ENCODE measurements at regions not wholly inside any gene's neighbourhood (a gene's known extent, or its start where the extent isn't known, plus 50 kb on each side); places are given as distances from the start of the nearest gene placed in this dataset.
A peak's percentile ranks its signal among the peaks of the same experiment; 100 is the strongest.

GRCh38 chr4:102428122-102428521, 73.0 kb upstream of the NFKB1 start:
- H3K4me2 ChIP-seq (ENCODE audit: extremely low read depth, insufficient read depth, low read length) = no peak overlapping the region
- no peak overlapping the region for H3K9ac ChIP-seq (ENCODE audit: insufficient read depth, low read length)
- TF ChIP-seq CTCF (conservative IDR thresholded peaks at IDR 0.05 in 1 of 2, IDR thresholded peaks at IDR 0.05 in 1 of 2; ENCODE audit: low read depth in 1 of 2, low read length in 2 of 2) (no peak), EZH2 (IDR thresholded peaks at IDR 0.05; ENCODE audit: low read length, missing control alignments) (no peak)
- no peak overlapping the region for H3K4me3 ChIP-seq (replicated peaks in 1 of 4; ENCODE audit: control extremely low read depth in 1 of 4, insufficient read depth in 1 of 4, low read depth in 3 of 4, low read length in 4 of 4)
- no peak overlapping the region for H2AFZ ChIP-seq (ENCODE audit: low read length)
- no peak overlapping the region for H3K27ac ChIP-seq (ENCODE audit: insufficient read depth, low read length)
- H3K27me3 ChIP-seq (ENCODE audit: control insufficient read depth, insufficient read depth, low read length) = no peaks in the 10 kb centered on the region
- no peaks in the 10 kb centered on the region for H3K79me2 ChIP-seq (ENCODE audit: control insufficient read depth, insufficient read depth, low read length)
- H4K20me1 ChIP-seq (ENCODE audit: control insufficient read depth, extremely low read depth, insufficient read depth, low read length) = no peaks in the 10 kb centered on the region
- no peak for DNase-seq (ENCODE audit: low read depth in 2 of 2)
- H3K9me3 ChIP-seq (ENCODE audit: control insufficient read depth, insufficient read depth, low read depth, low read length) = no peaks in the 10 kb centered on the region
- peaks cover 3% of the 10 kb centered on the region for H3K4me1 ChIP-seq (ENCODE audit: control insufficient read depth, extremely low read depth, insufficient read depth, low read length)
- no peaks in the 10 kb centered on the region for H3K36me3 ChIP-seq (ENCODE audit: control insufficient read depth, insufficient read depth, low read length)

- no peak for TF ChIP-seq EZH2 (IDR thresholded peaks at IDR 0.05; ENCODE audit: low read length, missing control alignments)
- peak; percentile 53 to 99 for DNase-seq (ENCODE audit: low read depth in 2 of 2)
- H3K4me2 ChIP-seq (ENCODE audit: extremely low read depth, insufficient read depth, low read length) = peak overlapping the region; percentile 85
- no peaks in the 10 kb centered on the region for H3K27me3 ChIP-seq (ENCODE audit: control insufficient read depth, insufficient read depth, low read length)
- H3K4me1 ChIP-seq (ENCODE audit: control insufficient read depth, extremely low read depth, insufficient read depth, low read length) = peaks cover 3% of the 10 kb centered on the region
- H2AFZ ChIP-seq (ENCODE audit: low read length) = no peak overlapping the region
- no peaks in the 10 kb centered on the region for H3K79me2 ChIP-seq (ENCODE audit: control insufficient read depth, insufficient read depth, low read length)
- no peak overlapping the region for H3K9ac ChIP-seq (ENCODE audit: insufficient read depth, low read length)
- no peaks in the 10 kb centered on the region for H3K36me3 ChIP-seq (ENCODE audit: control insufficient read depth, insufficient read depth, low read length)
- H3K27ac ChIP-seq (ENCODE audit: insufficient read depth, low read length) = no peak overlapping the region
- H3K9me3 ChIP-seq (ENCODE audit: control insufficient read depth, insufficient read depth, low read depth, low read length) = no peaks in the 10 kb centered on the region
- H4K20me1 ChIP-seq (ENCODE audit: control insufficient read depth, extremely low read depth, insufficient read depth, low read length) = no peaks in the 10 kb centered on the region
- peak overlapping the region in 1 of 4 experiments; percentile 12 for H3K4me3 ChIP-seq (replicated peaks in 1 of 4; ENCODE audit: control extremely low read depth in 1 of 4, insufficient read depth in 1 of 4, low read depth in 3 of 4, low read length in 4 of 4)
These were observed 71.6 kb upstream of the NFKB1 start for GRCh38 chr4:102429553-102429952.

- H3K4me3 ChIP-seq (replicated peaks in 1 of 4; ENCODE audit: control extremely low read depth in 1 of 4, insufficient read depth in 1 of 4, low read depth in 3 of 4, low read length in 4 of 4) = peak overlapping the region; percentile 38 to 85 (median 54)
- H3K36me3 ChIP-seq (ENCODE audit: control insufficient read depth, insufficient read depth, low read length) = no peaks in the 10 kb centered on the region
- H3K9me3 ChIP-seq (ENCODE audit: control insufficient read depth, insufficient read depth, low read depth, low read length) = no peaks in the 10 kb centered on the region
- peaks cover 3% of the 10 kb centered on the region for H3K4me1 ChIP-seq (ENCODE audit: control insufficient read depth, extremely low read depth, insufficient read depth, low read length)
- H3K27me3 ChIP-seq (ENCODE audit: control insufficient read depth, insufficient read depth, low read length) = no peaks in the 10 kb centered on the region
- H4K20me1 ChIP-seq (ENCODE audit: control insufficient read depth, extremely low read depth, insufficient read depth, low read length) = no peaks in the 10 kb centered on the region
- TF ChIP-seq EZH2 (IDR thresholded peaks at IDR 0.05; ENCODE audit: low read length, missing control alignments) (no peak), CTCF (conservative IDR thresholded peaks at IDR 0.05 in 1 of 2, IDR thresholded peaks at IDR 0.05 in 1 of 2; ENCODE audit: low read depth in 1 of 2, low read length in 2 of 2) (no peak)
- H3K4me2 ChIP-seq (ENCODE audit: extremely low read depth, insufficient read depth, low read length) = peak overlapping the region; percentile 85
- H3K9ac ChIP-seq (ENCODE audit: insufficient read depth, low read length) = peak overlapping the region; percentile 0
- no peaks in the 10 kb centered on the region for H3K79me2 ChIP-seq (ENCODE audit: control insufficient read depth, insufficient read depth, low read length)
- H3K27ac ChIP-seq (ENCODE audit: insufficient read depth, low read length) = peak overlapping the region; percentile 15
- peak overlapping the region; percentile 22 for H2AFZ ChIP-seq (ENCODE audit: low read length)
- peak; percentile 36 to 41 for DNase-seq (ENCODE audit: low read depth in 2 of 2)
These were observed 70.7 kb upstream of the NFKB1 start for GRCh38 chr4:102430461-102430910.
